OCI-LY1 (cell line): ENCODE measurements at regions not wholly inside any gene's neighbourhood (a gene's known extent, or its start where the extent isn't known, plus 50 kb on each side); places are given as distances from the start of the nearest gene placed in this dataset.

Experiments used
- H2AFZ ChIP-seq: fragments of 200-600 bp; sonication (generic), shearing (Covaris generic); 2 replicates; pipeline ENCODE4 v1.6.0; 2014; ENCODE audit warnings: antibody characterized with exemption, mild to moderate bottlenecking, low read length
- H3F3A ChIP-seq: fragments of 200-600 bp; sonication (generic), shearing (Covaris generic); 2 replicates; pipeline ENCODE4 v1.6.0; 2014; ENCODE audit warnings: mild to moderate bottlenecking, antibody characterized with exemption, low read length, moderate library complexity; ENCODE audit not compliant: insufficient read depth
- H3K27ac ChIP-seq: fragments of 200-600 bp; sonication (generic); 2 replicates; pipeline ENCODE4 v1.5.1; 2014; ENCODE audit warnings: low read length, mixed run types, mild to moderate bottlenecking, low read depth; ENCODE audit not compliant: poor library complexity, severe bottlenecking
- H3K27me3 ChIP-seq: fragments of 200-600 bp; sonication (generic); 2 replicates; pipeline ENCODE4 v1.6.0; 2014; ENCODE audit warnings: antibody characterized with exemption, mild to moderate bottlenecking, low read length, moderate library complexity; ENCODE audit not compliant: insufficient read depth
- H3K36me3 ChIP-seq: fragments of 200-600 bp; sonication (generic); 2 replicates; pipeline ENCODE4 v1.6.1; 2014; ENCODE audit warnings: mild to moderate bottlenecking, antibody characterized with exemption, low read length, moderate library complexity, mixed read lengths; ENCODE audit not compliant: insufficient read depth
- H3K4me1 ChIP-seq: fragments of 200-600 bp; sonication (generic); 2 replicates; pipeline ENCODE4 v1.5.1; 2014; ENCODE audit warnings: mild to moderate bottlenecking, low read length, moderate library complexity; ENCODE audit not compliant: insufficient read depth, severe bottlenecking
- H3K4me2 ChIP-seq: fragments of 200-600 bp; sonication (generic), shearing (Covaris generic); 2 replicates; pipeline ENCODE4 v1.6.1; 2014; ENCODE audit warnings: low read length
- H3K4me3 ChIP-seq: fragments of 200-600 bp; sonication (generic); 2 replicates; pipeline ENCODE4 v1.5.1; 2014; ENCODE audit warnings: low read length, low read depth, mild to moderate bottlenecking, mixed read lengths; ENCODE audit not compliant: poor library complexity, severe bottlenecking
- H3K79me2 ChIP-seq: fragments of 200-600 bp; shearing (Covaris generic); 2 replicates; pipeline ENCODE4 v1.6.1; 2016; ENCODE audit warnings: mixed run types, low read length, mixed read lengths; ENCODE audit not compliant: insufficient read depth
- H3K9ac ChIP-seq: fragments of 200-600 bp; sonication (generic), shearing (Covaris generic); 2 replicates; pipeline ENCODE4 v1.6.1; 2014; ENCODE audit warnings: mild to moderate bottlenecking, low read length, mixed read lengths
- H3K9me2 ChIP-seq: fragments of 200-600 bp; sonication (generic), shearing (Covaris generic); 2 replicates; pipeline ENCODE4 v1.6.1; 2014; ENCODE audit warnings: low read depth, mild to moderate bottlenecking, low read length, mixed read lengths
- H3K9me3 ChIP-seq: fragments of 200-600 bp; shearing (Covaris generic); 2 replicates; pipeline ENCODE4 v1.6.1; 2014; ENCODE audit warnings: low read length, mixed read lengths
- H4K20me1 ChIP-seq: fragments of 200-600 bp; sonication (generic), shearing (Covaris generic); 2 replicates; pipeline ENCODE4 v1.6.0; 2016; ENCODE audit warnings: mild to moderate bottlenecking, low read length; ENCODE audit not compliant: insufficient read depth
- EZH2 ChIP-seq: fragments of 200-600 bp; sonication (generic), shearing (Covaris generic); IDR thresholded peaks from 2 replicates; pipeline ENCODE4 v1.8.0; 2017; ENCODE audit warnings: borderline replicate concordance, mixed run types, mild to moderate bottlenecking, antibody characterized with exemption, low read length, moderate library complexity, mixed read lengths
- TF ChIP-seq, protein P1 (sequence below): fragments of 200-600 bp; sonication (generic), shearing (Covaris generic); IDR thresholded peaks from 2 replicates; pipeline ENCODE4 v1.5.1; 2017; ENCODE audit warnings: mild to moderate bottlenecking, antibody characterized with exemption, low read length, moderate library complexity, mixed read lengths

DNA sequence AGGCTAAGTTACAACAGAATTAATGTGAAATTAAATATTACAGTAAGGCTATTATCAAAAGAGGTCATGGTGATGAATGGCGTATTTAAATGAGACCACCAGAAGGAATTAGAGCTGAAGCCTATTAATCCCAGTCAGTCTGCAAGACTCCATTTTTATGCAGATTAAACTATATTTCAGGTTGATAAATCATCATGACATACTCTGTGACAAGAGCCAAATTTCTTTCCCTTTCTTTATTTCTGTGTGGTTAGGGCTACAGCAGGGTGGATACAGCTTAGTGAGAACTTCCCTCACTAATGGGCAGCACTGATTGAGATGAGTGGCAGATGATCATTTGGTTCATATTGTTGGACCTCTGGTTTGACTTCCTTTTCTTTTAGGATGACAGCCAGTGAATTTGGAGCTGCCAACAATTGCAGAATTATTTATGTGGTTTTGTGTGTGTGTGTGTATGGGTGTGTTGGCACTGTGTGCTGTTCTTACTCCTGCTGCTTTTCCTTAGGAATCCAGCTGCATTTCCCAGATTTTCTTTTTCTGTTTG is 481.3 kb downstream of the PIK3C3 start:
- TF ChIP-seq, protein P1, sequence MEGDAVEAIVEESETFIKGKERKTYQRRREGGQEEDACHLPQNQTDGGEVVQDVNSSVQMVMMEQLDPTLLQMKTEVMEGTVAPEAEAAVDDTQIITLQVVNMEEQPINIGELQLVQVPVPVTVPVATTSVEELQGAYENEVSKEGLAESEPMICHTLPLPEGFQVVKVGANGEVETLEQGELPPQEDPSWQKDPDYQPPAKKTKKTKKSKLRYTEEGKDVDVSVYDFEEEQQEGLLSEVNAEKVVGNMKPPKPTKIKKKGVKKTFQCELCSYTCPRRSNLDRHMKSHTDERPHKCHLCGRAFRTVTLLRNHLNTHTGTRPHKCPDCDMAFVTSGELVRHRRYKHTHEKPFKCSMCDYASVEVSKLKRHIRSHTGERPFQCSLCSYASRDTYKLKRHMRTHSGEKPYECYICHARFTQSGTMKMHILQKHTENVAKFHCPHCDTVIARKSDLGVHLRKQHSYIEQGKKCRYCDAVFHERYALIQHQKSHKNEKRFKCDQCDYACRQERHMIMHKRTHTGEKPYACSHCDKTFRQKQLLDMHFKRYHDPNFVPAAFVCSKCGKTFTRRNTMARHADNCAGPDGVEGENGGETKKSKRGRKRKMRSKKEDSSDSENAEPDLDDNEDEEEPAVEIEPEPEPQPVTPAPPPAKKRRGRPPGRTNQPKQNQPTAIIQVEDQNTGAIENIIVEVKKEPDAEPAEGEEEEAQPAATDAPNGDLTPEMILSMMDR, result no peak
- no peak for TF ChIP-seq EZH2
- Histone ChIP-seq H3K4me1 (no peaks in the 10 kb centered on the region), H3K9me3 (no peaks in the 10 kb centered on the region), H3K79me2 (no peaks in the 10 kb centered on the region), H3K9ac (no peak overlapping the region), H3K4me2 (no peak overlapping the region), H3K9me2 (no peaks in the 10 kb centered on the region), H4K20me1 (no peaks in the 10 kb centered on the region), H3K27ac (no peak overlapping the region), H3K36me3 (no peaks in the 10 kb centered on the region), H3K4me3 (no peak overlapping the region), H2AFZ (no peak overlapping the region), H3K27me3 (no peaks in the 10 kb centered on the region), H3F3A (no peaks in the 10 kb centered on the region)

DNA sequence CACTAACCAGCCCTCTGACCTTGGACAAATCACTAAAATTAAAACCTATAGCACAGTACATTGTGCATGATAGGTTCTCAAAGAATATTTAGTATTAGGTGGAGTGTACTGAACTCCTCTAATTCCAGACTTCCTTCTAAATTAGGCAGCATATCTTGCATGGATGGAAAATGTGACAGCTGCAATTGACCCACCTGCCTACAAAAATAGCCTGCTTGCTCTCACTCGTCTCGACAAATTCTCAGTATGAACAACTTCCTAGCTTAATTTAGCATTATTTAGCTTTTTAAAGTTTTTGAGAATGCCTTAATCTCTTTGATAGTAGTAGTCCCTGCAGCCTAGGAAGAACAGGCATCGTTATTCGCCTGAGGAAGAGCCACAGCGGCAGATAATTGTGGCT is 482.0 kb downstream of the PIK3C3 start:
- Histone ChIP-seq H3K27ac (no peak overlapping the region), H2AFZ (no peak overlapping the region), H4K20me1 (no peaks in the 10 kb centered on the region), H3K4me3 (no peak overlapping the region), H3F3A (no peaks in the 10 kb centered on the region), H3K27me3 (no peaks in the 10 kb centered on the region), H3K9me3 (no peaks in the 10 kb centered on the region), H3K36me3 (no peaks in the 10 kb centered on the region), H3K9ac (no peak overlapping the region), H3K4me2 (no peak overlapping the region), H3K4me1 (no peaks in the 10 kb centered on the region), H3K9me2 (no peaks in the 10 kb centered on the region), H3K79me2 (no peaks in the 10 kb centered on the region)
- TF ChIP-seq EZH2, result no peak
- TF ChIP-seq, protein P1, result no peak

DNA sequence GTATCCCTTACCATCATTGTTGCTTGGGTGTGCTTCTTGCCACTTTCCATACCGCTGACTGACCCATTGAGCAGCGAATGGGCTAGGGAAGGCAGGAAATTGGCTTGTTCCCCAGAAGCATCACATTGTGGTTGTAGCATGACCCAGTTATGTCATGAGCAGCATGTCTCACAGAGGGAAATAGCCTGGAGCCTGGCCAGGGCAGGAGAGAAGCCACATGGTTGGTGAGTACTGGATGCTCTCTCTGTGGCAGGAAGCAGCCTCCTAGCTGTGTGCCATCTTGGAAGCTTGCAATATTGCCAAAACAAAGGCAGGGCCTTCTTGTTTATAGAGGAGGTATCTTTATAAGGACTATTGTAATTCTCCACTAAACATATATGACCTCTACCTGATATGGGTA is 482.6 kb downstream of the PIK3C3 start:
- Histone ChIP-seq H3K79me2 (no peaks in the 10 kb centered on the region), H3K36me3 (no peaks in the 10 kb centered on the region), H3K9me2 (no peaks in the 10 kb centered on the region), H3K4me2 (no peak overlapping the region), H3K9me3 (no peaks in the 10 kb centered on the region), H3K4me1 (no peaks in the 10 kb centered on the region), H3K27me3 (no peaks in the 10 kb centered on the region), H3K9ac (no peak overlapping the region), H2AFZ (no peak overlapping the region), H4K20me1 (no peaks in the 10 kb centered on the region), H3F3A (no peaks in the 10 kb centered on the region), H3K27ac (no peak overlapping the region), H3K4me3 (no peak overlapping the region)
- TF ChIP-seq EZH2, result no peak
- TF ChIP-seq, protein P1, result no peak
